ENCODE measurements at regions not wholly inside any gene's neighbourhood (a gene's known extent, or its start where the extent isn't known, plus 50 kb on each side); places are given as distances from the start of the nearest gene placed in this dataset.
A peak's percentile ranks its signal among the peaks of the same experiment; 100 is the strongest.

DNA sequence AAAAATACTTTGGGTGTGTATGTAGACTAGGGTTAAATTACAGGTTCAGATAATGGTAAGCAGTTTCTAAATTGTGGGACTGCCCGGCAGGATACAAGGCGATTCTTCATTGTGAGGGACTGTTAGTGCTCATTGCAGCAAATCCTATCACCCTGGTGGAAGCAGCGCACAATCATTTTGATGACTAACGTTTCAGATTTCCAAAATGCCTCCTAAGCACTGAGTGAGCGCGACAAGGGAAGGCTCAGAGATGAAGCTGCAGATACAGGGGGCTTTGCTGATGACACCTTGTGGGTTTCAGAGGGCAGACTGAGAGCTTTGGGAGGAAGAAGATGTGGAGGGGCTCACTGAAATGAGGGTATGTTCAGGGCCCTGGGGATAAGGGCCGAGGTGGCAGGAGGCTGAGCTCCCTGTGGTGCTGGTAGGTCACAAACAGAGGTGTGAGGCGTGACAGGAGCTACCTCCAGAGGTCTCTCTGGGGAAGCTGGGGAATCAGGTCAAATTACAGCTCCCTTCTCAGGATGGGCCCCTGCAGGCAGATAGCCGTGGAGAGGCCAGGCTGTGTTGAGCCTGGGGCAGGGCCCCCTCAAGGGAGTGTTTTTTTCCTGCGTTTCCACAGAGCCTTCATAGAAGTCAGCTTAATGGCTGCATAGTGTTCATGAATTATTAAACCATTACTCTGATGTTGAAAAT lies 84.5 kb upstream of the FYN start:
- Histone ChIP-seq H3K4me1 (ENCODE audit: control insufficient read depth, insufficient read depth, low read length) (no peaks in the 10 kb centered on the region), H3K36me3 (ENCODE audit: control insufficient read depth, insufficient read depth, low read length) (no peaks in the 10 kb centered on the region), H3K9me3 (ENCODE audit: control insufficient read depth, low read depth, low read length) (no peaks in the 10 kb centered on the region), H3K27me3 (ENCODE audit: control insufficient read depth, insufficient read depth, low read length) (peaks cover 14% of the 10 kb centered on the region), H3K27ac (ENCODE audit: low read length) (no peak overlapping the region), H3K4me3 (ENCODE audit: low read length) (no peak overlapping the region)
- WGBS (ENCODE audit: insufficient coverage, low lambda C conversion rate), result no CpG with 5 or more reads among the region's 10 CpGs
- DNase-seq, result no peak

- Histone ChIP-seq H3K4me1 (ENCODE audit: control insufficient read depth, insufficient read depth, low read length) (no peaks in the 10 kb centered on the region), H3K4me3 (ENCODE audit: low read length) (no peak overlapping the region), H3K9me3 (ENCODE audit: control insufficient read depth, low read depth, low read length) (no peaks in the 10 kb centered on the region), H3K36me3 (ENCODE audit: control insufficient read depth, insufficient read depth, low read length) (no peaks in the 10 kb centered on the region), H3K27ac (ENCODE audit: low read length) (no peak overlapping the region), H3K27me3 (ENCODE audit: control insufficient read depth, insufficient read depth, low read length) (peaks cover 11% of the 10 kb centered on the region)
- no CpG with 5 or more reads among the region's 4 CpGs for WGBS (ENCODE audit: insufficient coverage, low lambda C conversion rate)
- no peak for DNase-seq
These were observed 85.3 kb upstream of the FYN start for GRCh38 chr6:111958534-111958933.

- no peaks in the 10 kb centered on the region for H3K9me3 ChIP-seq (ENCODE audit: control insufficient read depth, low read depth, low read length)
- no peak for DNase-seq
- no peaks in the 10 kb centered on the region for H3K4me1 ChIP-seq (ENCODE audit: control insufficient read depth, insufficient read depth, low read length)
- no peaks in the 10 kb centered on the region for H3K36me3 ChIP-seq (ENCODE audit: control insufficient read depth, insufficient read depth, low read length)
- WGBS (ENCODE audit: insufficient coverage, low lambda C conversion rate), result 100% methylated on average over 3 of the region's 6 CpGs
- no peak overlapping the region for H3K27ac ChIP-seq (ENCODE audit: low read length)
- no peak overlapping the region for H3K4me3 ChIP-seq (ENCODE audit: low read length)
- peaks cover 6% of the 10 kb centered on the region for H3K27me3 ChIP-seq (ENCODE audit: control insufficient read depth, insufficient read depth, low read length)
These were observed 86.5 kb upstream of the FYN start for GRCh38 chr6:111959766-111960165.

GRCh38 chr6:111967131-111967530 lies 86.8 kb upstream of the CCN6 start:
- H3K27ac ChIP-seq (ENCODE audit: low read length), result no peak overlapping the region
- H3K36me3 ChIP-seq (ENCODE audit: control insufficient read depth, insufficient read depth, low read length), result no peaks in the 10 kb centered on the region
- H3K27me3 ChIP-seq (ENCODE audit: control insufficient read depth, insufficient read depth, low read length), result peaks cover 6% of the 10 kb centered on the region
- H3K4me1 ChIP-seq (ENCODE audit: control insufficient read depth, insufficient read depth, low read length), result no peaks in the 10 kb centered on the region
- no peak for DNase-seq
- H3K9me3 ChIP-seq (ENCODE audit: control insufficient read depth, low read depth, low read length), result no peaks in the 10 kb centered on the region
- WGBS (ENCODE audit: insufficient coverage, low lambda C conversion rate), result 78% methylated on average over 1 of the region's 1 CpG
- no peak overlapping the region for H3K4me3 ChIP-seq (ENCODE audit: low read length)

DNA sequence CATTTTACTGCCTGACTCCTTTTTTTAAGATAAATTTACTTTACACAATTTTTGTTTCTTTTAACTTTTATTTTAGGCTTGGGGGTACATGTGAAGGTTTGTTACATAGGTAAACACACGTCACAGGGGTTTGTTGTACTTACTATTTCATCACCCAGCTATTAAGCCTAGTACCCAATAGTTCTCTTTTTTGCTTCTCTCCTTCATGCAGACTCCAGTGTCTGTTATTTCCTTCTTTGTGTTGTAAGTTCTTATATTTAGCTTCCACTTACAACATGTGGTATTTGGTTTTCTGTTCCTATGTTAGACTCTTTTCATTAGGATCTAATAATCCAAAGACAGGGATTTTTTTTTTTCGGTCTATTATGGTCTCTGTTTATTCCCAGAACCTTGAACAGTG lies 83.5 kb upstream of the CCN6 start:
- DNase-seq, result no peak
- no peak overlapping the region for H3K4me3 ChIP-seq (ENCODE audit: low read length)
- H3K36me3 ChIP-seq (ENCODE audit: control insufficient read depth, insufficient read depth, low read length), result no peaks in the 10 kb centered on the region
- peaks cover 6% of the 10 kb centered on the region for H3K4me1 ChIP-seq (ENCODE audit: control insufficient read depth, insufficient read depth, low read length)
- no peaks in the 10 kb centered on the region for H3K9me3 ChIP-seq (ENCODE audit: control insufficient read depth, low read depth, low read length)
- H3K27me3 ChIP-seq (ENCODE audit: control insufficient read depth, insufficient read depth, low read length), result peaks cover 6% of the 10 kb centered on the region
- H3K27ac ChIP-seq (ENCODE audit: low read length), result no peak overlapping the region
- no CpG with 5 or more reads among the region's 2 CpGs for WGBS (ENCODE audit: insufficient coverage, low lambda C conversion rate)

GRCh38 chr6:111971181-111971841 lies 82.6 kb upstream of the CCN6 start:
- Histone ChIP-seq H3K36me3 (ENCODE audit: control insufficient read depth, insufficient read depth, low read length) (no peaks in the 10 kb centered on the region), H3K27ac (ENCODE audit: low read length) (no peak overlapping the region), H3K4me1 (ENCODE audit: control insufficient read depth, insufficient read depth, low read length) (peaks cover 6% of the 10 kb centered on the region), H3K4me3 (ENCODE audit: low read length) (no peak overlapping the region), H3K27me3 (ENCODE audit: control insufficient read depth, insufficient read depth, low read length) (peaks cover 6% of the 10 kb centered on the region), H3K9me3 (ENCODE audit: control insufficient read depth, low read depth, low read length) (no peaks in the 10 kb centered on the region)
- no peak for DNase-seq
- 71% methylated on average over 1 of the region's 7 CpGs for WGBS (ENCODE audit: insufficient coverage, low lambda C conversion rate)

- Histone ChIP-seq H3K36me3 (ENCODE audit: control insufficient read depth, insufficient read depth, low read length) (no peaks in the 10 kb centered on the region), H3K9me3 (ENCODE audit: control insufficient read depth, low read depth, low read length) (no peaks in the 10 kb centered on the region), H3K27ac (ENCODE audit: low read length) (no peak overlapping the region), H3K4me1 (ENCODE audit: control insufficient read depth, insufficient read depth, low read length) (peaks cover 6% of the 10 kb centered on the region), H3K27me3 (ENCODE audit: control insufficient read depth, insufficient read depth, low read length) (peaks cover 5% of the 10 kb centered on the region), H3K4me3 (ENCODE audit: low read length) (no peak overlapping the region)
- no peak for DNase-seq
- WGBS (ENCODE audit: insufficient coverage, low lambda C conversion rate), result no CpG with 5 or more reads among the region's 5 CpGs
These were observed 81.9 kb upstream of the CCN6 start for GRCh38 chr6:111971866-111972532.

- no peak for DNase-seq
- no CpG with 5 or more reads among the region's 5 CpGs for WGBS (ENCODE audit: insufficient coverage, low lambda C conversion rate)
- no peak overlapping the region for H3K27ac ChIP-seq (ENCODE audit: low read length)
- peaks cover 3% of the 10 kb centered on the region for H3K27me3 ChIP-seq (ENCODE audit: control insufficient read depth, insufficient read depth, low read length)
- peaks cover 6% of the 10 kb centered on the region for H3K4me1 ChIP-seq (ENCODE audit: control insufficient read depth, insufficient read depth, low read length)
- H3K4me3 ChIP-seq (ENCODE audit: low read length), result no peak overlapping the region
- H3K9me3 ChIP-seq (ENCODE audit: control insufficient read depth, low read depth, low read length), result no peaks in the 10 kb centered on the region
- no peaks in the 10 kb centered on the region for H3K36me3 ChIP-seq (ENCODE audit: control insufficient read depth, insufficient read depth, low read length)
These were observed 81.2 kb upstream of the CCN6 start for GRCh38 chr6:111972745-111973117.

- 14% methylated on average over 1 of the region's 12 CpGs for WGBS (ENCODE audit: insufficient coverage, low lambda C conversion rate)
- Histone ChIP-seq H3K4me1 (ENCODE audit: control insufficient read depth, insufficient read depth, low read length) (peaks cover 6% of the 10 kb centered on the region), H3K27me3 (ENCODE audit: control insufficient read depth, insufficient read depth, low read length) (peaks cover 3% of the 10 kb centered on the region), H3K36me3 (ENCODE audit: control insufficient read depth, insufficient read depth, low read length) (no peaks in the 10 kb centered on the region), H3K9me3 (ENCODE audit: control insufficient read depth, low read depth, low read length) (no peaks in the 10 kb centered on the region), H3K27ac (ENCODE audit: low read length) (peak overlapping the region; percentile 30), H3K4me3 (ENCODE audit: low read length) (no peak overlapping the region)
- DNase-seq, result peak; percentile 52 to 63
These were observed 80.7 kb upstream of the CCN6 start for GRCh38 chr6:111973118-111973761.

GRCh38 chr6:111973927-111974639 lies 79.8 kb upstream of the CCN6 start:
- Histone ChIP-seq H3K4me3 (ENCODE audit: low read length) (no peak overlapping the region), H3K4me1 (ENCODE audit: control insufficient read depth, insufficient read depth, low read length) (peaks cover 6% of the 10 kb centered on the region), H3K27me3 (ENCODE audit: control insufficient read depth, insufficient read depth, low read length) (peaks cover 3% of the 10 kb centered on the region), H3K9me3 (ENCODE audit: control insufficient read depth, low read depth, low read length) (no peaks in the 10 kb centered on the region), H3K36me3 (ENCODE audit: control insufficient read depth, insufficient read depth, low read length) (no peaks in the 10 kb centered on the region), H3K27ac (ENCODE audit: low read length) (peak overlapping the region; percentile 30)
- no peak for DNase-seq
- WGBS (ENCODE audit: insufficient coverage, low lambda C conversion rate), result 86% methylated on average over 4 of the region's 5 CpGs
